GM19328 (cell line): ENCODE measurements at regions not wholly inside any gene's neighbourhood (a gene's known extent, or its start where the extent isn't known, plus 50 kb on each side); places are given as distances from the start of the nearest gene placed in this dataset.

Experiments
- ATAC-seq: cut with Tn5 transposase; IDR thresholded peaks from one replicate; pipeline ENCODE4 v1.9.1; 2021; ENCODE audit warnings: mild to moderate bottlenecking, moderate library complexity; ENCODE audit not compliant: unreplicated experiment

GRCh38 chr6:45791211-45792168 lies 224.2 kb downstream of the CLIC5 start:
- no peak for ATAC-seq

GRCh38 chr6:45789238-45789637 lies 226.4 kb downstream of the CLIC5 start:
- ATAC-seq = no peak

DNA sequence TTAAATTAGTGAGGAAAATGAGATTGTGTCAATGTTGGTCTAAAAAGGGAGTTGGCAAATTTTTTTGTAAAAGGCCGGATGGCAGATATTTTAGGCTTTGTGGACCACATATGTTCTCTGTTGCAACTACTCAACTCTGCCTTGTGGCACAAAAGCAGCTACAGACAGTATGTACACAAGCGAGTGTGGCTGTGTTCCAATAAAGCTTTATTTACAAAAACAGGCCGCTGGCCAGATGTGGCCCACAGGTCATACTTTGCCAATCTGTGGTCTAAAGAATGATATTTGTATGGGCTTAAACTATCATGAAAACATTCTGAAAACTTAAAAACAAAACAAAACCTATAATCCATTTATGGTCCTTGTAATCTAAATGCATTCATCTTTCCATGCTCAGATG lies 228.3 kb downstream of the CLIC5 start:
- ATAC-seq = no peak

- no peak for ATAC-seq
These were observed 229.3 kb downstream of the CLIC5 start for GRCh38 chr6:45786355-45786781.

- no peak for ATAC-seq
These were observed 231.4 kb downstream of the CLIC5 start for GRCh38 chr6:45784250-45784649.

DNA sequence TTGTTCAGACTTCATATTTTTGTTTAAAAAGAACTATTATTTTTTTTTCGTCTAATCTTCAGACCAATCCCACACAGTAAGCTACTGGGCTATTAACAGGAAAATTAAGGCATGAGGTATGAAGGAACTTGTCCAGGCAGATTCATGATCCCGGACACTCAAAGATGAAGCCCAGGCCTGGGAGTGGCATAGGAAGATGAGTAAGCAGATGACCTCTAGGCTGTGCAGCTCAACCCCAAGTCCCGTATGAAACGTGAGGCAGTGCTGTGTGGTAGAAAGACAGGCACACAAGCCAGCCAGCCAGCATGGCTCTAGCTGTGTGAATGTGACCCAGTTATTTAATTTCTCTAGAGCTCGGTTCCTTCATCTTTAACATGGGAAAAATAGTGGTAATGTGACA lies 231.9 kb downstream of the CLIC5 start:
- ATAC-seq = no peak

DNA sequence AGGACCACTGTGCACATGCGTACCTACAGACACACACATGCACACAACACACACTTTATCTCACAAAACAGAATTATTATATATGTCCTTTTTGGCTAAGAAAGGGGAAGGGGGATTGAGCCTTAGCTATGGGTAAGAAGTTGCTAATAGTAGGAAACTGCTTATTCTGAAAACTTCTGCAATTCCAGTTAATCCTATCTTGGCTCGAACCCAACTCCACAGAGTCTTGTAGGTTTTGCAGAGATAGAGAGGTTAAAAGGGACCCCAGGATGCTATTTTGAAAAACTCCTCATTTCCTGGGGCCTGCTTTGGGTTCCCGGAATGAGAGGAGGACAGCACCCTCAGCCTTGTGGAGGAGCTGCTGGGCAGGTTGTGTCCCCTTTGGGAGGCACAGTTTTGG lies 233.8 kb downstream of the CLIC5 start:
- no peak for ATAC-seq

- ATAC-seq = no peak
These were observed 235.1 kb downstream of the CLIC5 start for GRCh38 chr6:45780523-45780922.

DNA sequence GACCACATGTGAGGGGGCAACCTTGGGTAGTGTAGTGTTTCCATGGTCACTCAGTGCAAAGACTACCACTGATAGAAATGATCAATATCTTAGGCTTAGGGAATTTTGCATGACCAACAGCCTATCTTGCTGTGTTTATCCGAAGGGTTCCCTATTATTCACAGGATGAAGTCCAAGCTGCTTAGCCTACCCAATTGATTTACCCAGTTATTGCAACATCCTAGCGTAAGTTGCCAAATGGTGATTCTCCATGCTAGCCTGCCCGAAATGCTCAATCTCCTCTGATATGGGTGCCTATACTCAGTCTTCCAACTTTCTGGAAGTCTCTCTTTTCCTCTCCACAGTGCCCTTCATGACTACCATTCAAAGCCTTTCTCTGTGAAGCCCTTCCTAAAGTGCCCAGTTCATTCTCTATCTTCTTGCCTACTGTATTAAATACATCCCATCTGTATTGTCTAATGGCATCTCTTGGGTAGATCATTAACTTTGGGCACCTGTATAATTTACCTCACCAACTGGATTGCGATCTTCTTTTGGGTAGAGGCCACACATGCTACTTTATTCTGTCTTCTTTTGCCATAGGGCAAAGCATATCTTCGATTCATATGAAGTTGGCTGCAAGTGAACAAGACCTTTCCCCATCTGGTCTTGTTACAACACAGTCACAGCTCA lies 240.5 kb downstream of the CLIC5 start:
- no peak for ATAC-seq

DNA sequence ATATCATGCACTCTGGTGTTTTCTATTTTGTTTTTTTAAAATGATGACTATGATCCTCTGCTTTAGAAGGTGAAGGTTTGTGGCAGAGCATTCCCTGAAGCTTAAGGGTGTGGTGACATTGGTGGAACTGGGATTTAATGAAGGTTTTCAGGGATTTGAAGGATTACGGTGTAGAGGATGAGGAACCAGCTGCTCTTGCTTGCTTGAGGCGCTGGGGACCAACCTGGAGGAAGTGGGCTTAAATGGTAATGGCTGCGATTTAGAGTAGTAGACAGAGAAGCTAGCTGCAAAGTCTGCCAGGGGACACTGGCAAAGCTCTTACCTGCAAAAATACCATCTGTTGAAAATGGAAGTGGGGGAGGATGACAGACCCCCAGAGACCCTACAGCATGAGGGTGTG lies 241.8 kb downstream of the CLIC5 start:
- ATAC-seq = no peak

DNA sequence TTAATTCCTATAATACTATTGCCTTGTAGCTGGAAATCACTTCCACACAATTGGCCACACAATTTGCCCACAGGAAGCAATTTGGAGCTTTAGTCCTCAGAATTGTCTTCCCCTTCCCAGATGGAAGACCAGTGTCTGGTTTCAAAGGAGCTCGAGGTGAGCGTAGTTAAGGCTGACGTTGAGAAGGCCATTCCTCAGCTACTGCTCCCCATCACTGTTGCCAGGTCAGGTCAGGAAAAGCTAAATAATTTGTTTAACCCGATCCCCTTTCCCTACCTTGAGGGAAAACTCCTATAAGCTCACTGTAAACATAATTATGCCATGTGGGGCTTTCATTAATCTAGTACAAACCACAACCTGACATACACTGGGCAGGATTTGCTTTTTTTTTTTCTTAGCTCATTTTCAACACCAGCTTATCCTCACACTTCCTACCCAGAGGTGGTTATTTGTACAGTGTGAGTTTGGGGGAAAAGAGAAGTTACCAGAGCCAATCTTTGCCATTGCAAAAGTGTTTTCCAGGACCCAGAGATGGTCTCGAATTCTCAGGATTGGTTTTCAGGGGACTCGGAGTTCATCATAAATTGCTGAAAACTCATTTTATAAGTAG lies 242.7 kb downstream of the CLIC5 start:
- no peak for ATAC-seq

DNA sequence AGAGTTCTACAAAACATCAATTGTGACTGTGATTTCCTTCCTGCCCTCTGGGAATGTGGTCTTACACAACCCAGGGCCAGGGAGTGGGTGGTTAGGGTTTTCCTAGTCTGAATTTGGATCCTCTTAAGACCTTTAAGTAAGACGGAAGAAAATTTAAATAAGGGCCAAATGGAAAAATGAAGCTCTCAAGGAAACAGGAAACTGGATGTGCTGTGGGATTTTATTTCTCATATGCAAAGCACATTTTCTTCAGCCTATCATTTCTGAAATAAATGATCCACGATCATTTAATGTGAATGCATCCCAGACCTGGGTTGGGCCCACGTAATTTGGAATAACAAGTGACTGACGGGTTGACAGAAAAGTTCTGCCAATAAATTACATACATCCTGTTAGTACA lies 243.6 kb downstream of the CLIC5 start:
- ATAC-seq = no peak

GRCh38 chr6:45763281-45763680 lies 252.4 kb downstream of the CLIC5 start:
- ATAC-seq = no peak

DNA sequence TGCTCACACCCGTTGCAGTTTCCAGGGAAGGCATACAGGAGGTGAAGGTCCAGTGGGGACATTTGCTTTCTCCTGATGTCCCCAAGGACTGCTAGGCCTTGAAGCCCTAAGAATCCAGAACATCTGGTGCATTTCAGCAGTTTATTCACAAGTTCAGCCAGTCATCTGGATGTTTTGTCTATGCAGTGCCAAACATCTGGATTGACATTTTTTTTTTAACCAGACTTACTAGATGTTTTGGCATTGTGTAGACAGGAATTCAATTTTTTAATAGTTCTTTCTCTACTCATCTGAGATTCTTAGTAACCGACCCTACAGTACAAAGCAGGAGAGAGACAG lies 256.2 kb downstream of the CLIC5 start:
- ATAC-seq = no peak

DNA sequence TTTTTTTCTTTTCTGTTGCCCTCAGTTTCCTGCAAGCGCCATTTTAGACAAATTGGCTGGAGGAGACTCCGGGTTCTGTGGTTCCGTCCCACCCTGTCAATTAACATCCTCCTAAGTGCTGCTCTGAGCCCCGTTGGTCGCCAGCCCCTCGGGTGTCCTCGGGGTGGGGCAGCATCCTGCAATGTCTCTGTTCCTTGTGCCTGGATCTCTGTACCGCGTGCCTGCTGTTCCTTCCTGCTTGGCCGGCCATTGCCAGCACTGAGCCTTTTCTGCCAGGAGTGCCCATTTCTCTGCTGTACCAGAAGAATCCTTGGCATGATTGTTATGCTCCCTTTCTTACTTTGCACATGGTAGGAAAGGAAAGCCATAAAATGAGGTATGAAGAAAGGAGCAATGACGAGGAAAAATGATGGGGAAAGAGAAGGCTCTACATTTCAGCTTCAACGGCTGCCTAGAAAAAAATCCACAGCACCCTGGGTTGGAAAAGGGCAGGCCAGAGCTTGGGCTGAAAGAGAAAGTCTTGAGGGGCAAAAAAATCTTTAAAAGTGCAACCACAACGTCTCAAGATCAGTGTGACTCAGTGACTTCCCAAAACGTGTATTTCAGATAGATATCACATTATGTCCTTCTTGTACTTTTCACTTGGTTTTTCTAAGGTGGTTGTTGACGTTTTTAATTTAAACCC lies 256.7 kb downstream of the CLIC5 start:
- no peak for ATAC-seq

DNA sequence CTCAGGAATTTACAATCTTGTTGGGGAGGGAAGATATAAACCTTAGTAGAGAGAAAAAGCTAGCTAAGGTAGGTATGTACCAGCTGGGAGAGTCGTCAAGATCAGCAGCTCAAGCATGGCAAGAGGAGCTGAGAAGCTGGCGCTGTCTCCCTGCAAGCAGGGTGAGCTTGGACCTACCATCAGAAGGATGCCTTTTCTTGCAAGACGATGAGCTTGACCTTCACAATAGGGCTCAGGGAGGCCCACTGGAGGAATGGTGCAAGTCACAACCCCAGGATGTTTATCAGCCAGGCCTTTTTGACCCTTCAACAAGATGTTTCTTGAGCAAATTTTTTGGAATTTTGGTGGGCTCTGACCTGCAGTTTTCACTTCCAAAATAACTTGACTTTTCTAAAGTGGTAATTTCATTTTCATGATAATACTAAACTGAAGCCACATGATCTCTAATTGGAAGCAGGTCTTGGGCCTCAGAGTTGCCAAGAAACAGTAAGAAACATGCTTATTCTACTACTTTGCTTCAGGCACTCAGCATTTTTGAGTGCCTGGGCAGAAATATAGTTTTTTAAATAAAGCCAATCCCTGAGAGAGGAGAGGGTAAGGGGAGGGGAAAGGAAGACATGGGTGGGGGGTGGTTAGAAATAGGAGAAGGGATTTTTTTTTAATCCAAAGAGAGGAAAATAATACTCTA lies 258.1 kb downstream of the CLIC5 start:
- ATAC-seq = no peak

- no peak for ATAC-seq
These were observed 259.1 kb downstream of the CLIC5 start for GRCh38 chr6:45756606-45757005.

GRCh38 chr6:45754432-45754831 lies 261.2 kb downstream of the CLIC5 start:
- ATAC-seq = no peak

- no peak for ATAC-seq
These were observed 269.6 kb downstream of the CLIC5 start for GRCh38 chr6:45746046-45746445.

DNA sequence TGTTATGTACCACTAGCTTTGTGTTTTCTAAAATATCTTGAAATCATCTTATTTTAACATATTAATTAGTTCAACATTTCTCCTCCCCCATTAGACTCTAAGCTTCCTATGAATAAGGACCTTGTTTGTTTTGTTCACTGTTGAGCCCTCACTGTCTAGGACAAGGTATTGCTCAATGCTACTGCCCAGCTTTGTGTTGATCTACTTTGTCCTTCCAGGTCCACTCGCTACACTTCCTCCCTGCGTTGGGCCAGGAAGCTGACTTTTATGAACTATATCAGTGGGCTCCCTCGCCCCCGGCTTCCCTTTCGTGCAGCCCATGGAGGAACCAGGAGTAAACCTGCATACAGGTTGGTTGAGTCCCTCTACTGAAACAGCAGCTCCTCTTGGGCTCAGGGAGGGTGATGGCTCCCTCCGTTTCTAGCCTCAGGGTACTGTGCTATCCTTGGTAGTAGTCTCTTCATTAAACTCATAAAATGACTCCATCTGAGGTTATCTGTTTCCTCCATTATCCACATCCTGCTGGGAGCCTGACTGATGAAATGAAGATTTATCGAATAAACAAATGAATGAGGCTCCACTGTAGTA lies 272.5 kb downstream of the CLIC5 start:
- ATAC-seq = no peak
